ENCODE measurements at regions not wholly inside any gene's neighbourhood (a gene's known extent, or its start where the extent isn't known, plus 50 kb on each side); places are given as distances from the start of the nearest gene placed in this dataset.
"Not testable (repeated sequence)": the region's sequence is repeated elsewhere in the genome, so short reads cannot be mapped to it uniquely, and the experiment has no call there.

- H3K36me3 Mint-ChIP-seq, result no peaks in the 10 kb centered on the region
- no peak overlapping the region for H3K4me3 Mint-ChIP-seq
- ATAC-seq (no peak), DNase-seq (ENCODE audit: low spot score in 2 of 2) (no peak)
- no peaks in the 10 kb centered on the region for H3K4me1 Mint-ChIP-seq
- no peaks in the 10 kb centered on the region for H3K9me3 Mint-ChIP-seq
- no peak overlapping the region for H3K27ac Mint-ChIP-seq
Measured at GRCh38 chr15:62506217-62506805, 341.2 kb upstream of the C2CD4B start.

GRCh38 chr15:62509395-62509958, 344.4 kb upstream of the C2CD4B start:
- H3K27ac Mint-ChIP-seq, result no peak overlapping the region
- no peaks in the 10 kb centered on the region for H3K4me1 Mint-ChIP-seq
- DNase-seq (ENCODE audit: low spot score in 2 of 2), result no peak
- no peaks in the 10 kb centered on the region for H3K36me3 Mint-ChIP-seq
- no peak for ATAC-seq
- no peak overlapping the region for H3K4me3 Mint-ChIP-seq
- H3K9me3 Mint-ChIP-seq, result no peaks in the 10 kb centered on the region

- no peak for DNase-seq (ENCODE audit: low spot score in 2 of 2)
- Mint-ChIP-seq H3K36me3 (no peaks in the 10 kb centered on the region), H3K4me1 (no peaks in the 10 kb centered on the region), H3K4me3 (no peak overlapping the region), H3K9me3 (no peaks in the 10 kb centered on the region), H3K27ac (no peak overlapping the region)
- ATAC-seq, result no peak
Measured at GRCh38 chr15:62510791-62511190, 345.7 kb upstream of the C2CD4B start.

GRCh38 chr15:62512904-62513303, 347.8 kb upstream of the C2CD4B start:
- ATAC-seq (no peak), DNase-seq (ENCODE audit: low spot score in 2 of 2) (no peak)
- Mint-ChIP-seq H3K36me3 (no peaks in the 10 kb centered on the region), H3K4me3 (no peak overlapping the region), H3K4me1 (no peaks in the 10 kb centered on the region), H3K9me3 (no peaks in the 10 kb centered on the region), H3K27ac (no peak overlapping the region)

- no peaks in the 10 kb centered on the region for H3K9me3 Mint-ChIP-seq
- H3K36me3 Mint-ChIP-seq, result no peaks in the 10 kb centered on the region
- ATAC-seq, result no peak
- H3K4me1 Mint-ChIP-seq, result no peaks in the 10 kb centered on the region
- no peak overlapping the region for H3K27ac Mint-ChIP-seq
- no peak for DNase-seq (ENCODE audit: low spot score in 2 of 2)
- H3K4me3 Mint-ChIP-seq, result no peak overlapping the region
Measured at GRCh38 chr15:62513893-62514292, 348.8 kb upstream of the C2CD4B start.

GRCh38 chr15:62515696-62516395, 350.8 kb upstream of the C2CD4B start:
- Mint-ChIP-seq H3K4me3 (no peak overlapping the region), H3K4me1 (no peaks in the 10 kb centered on the region), H3K9me3 (no peaks in the 10 kb centered on the region), H3K27ac (no peak overlapping the region), H3K36me3 (no peaks in the 10 kb centered on the region)
- DNase-seq (ENCODE audit: low spot score in 2 of 2) (no peak), ATAC-seq (no peak)

- no peaks in the 10 kb centered on the region for H3K9me3 Mint-ChIP-seq
- H3K27ac Mint-ChIP-seq, result no peak overlapping the region
- no peak overlapping the region for H3K4me3 Mint-ChIP-seq
- H3K36me3 Mint-ChIP-seq, result no peaks in the 10 kb centered on the region
- no peak for DNase-seq (ENCODE audit: low spot score in 2 of 2)
- no peaks in the 10 kb centered on the region for H3K4me1 Mint-ChIP-seq
- no peak for ATAC-seq
Measured at GRCh38 chr15:62517541-62517940, 352.5 kb upstream of the C2CD4B start.

- ATAC-seq; H3K9me3 Mint-ChIP-seq; H3K4me1 Mint-ChIP-seq; DNase-seq (ENCODE audit: low spot score in 2 of 2); H3K36me3 Mint-ChIP-seq; H3K27ac Mint-ChIP-seq; H3K4me3 Mint-ChIP-seq: not testable (repeated sequence)
Measured at GRCh38 chr15:62518666-62519065, 353.6 kb upstream of the C2CD4B start.

GRCh38 chr15:62519900-62520299, 354.8 kb upstream of the C2CD4B start:
- no peaks in the 10 kb centered on the region for H3K4me1 Mint-ChIP-seq
- no peak overlapping the region for H3K27ac Mint-ChIP-seq
- no peak for DNase-seq (ENCODE audit: low spot score in 2 of 2)
- H3K4me3 Mint-ChIP-seq, result no peak overlapping the region
- no peaks in the 10 kb centered on the region for H3K36me3 Mint-ChIP-seq
- H3K9me3 Mint-ChIP-seq, result no peaks in the 10 kb centered on the region
- ATAC-seq, result peak; percentile 60

GRCh38 chr15:62520887-62521286, 355.8 kb upstream of the C2CD4B start:
- Mint-ChIP-seq H3K27ac (no peak overlapping the region), H3K4me3 (no peak overlapping the region), H3K4me1 (no peaks in the 10 kb centered on the region), H3K36me3 (no peaks in the 10 kb centered on the region), H3K9me3 (no peaks in the 10 kb centered on the region)
- ATAC-seq (no peak), DNase-seq (ENCODE audit: low spot score in 2 of 2) (no peak)

GRCh38 chr15:62521396-62521795, 356.3 kb upstream of the C2CD4B start:
- no peak for ATAC-seq
- no peak overlapping the region for H3K4me3 Mint-ChIP-seq
- no peaks in the 10 kb centered on the region for H3K4me1 Mint-ChIP-seq
- no peaks in the 10 kb centered on the region for H3K36me3 Mint-ChIP-seq
- no peak for DNase-seq (ENCODE audit: low spot score in 2 of 2)
- H3K27ac Mint-ChIP-seq, result no peak overlapping the region
- H3K9me3 Mint-ChIP-seq, result no peaks in the 10 kb centered on the region

GRCh38 chr15:62524848-62525247, 359.8 kb upstream of the C2CD4B start:
- no peaks in the 10 kb centered on the region for H3K4me1 Mint-ChIP-seq
- H3K27ac Mint-ChIP-seq, result no peak overlapping the region
- no peak overlapping the region for H3K4me3 Mint-ChIP-seq
- no peak for ATAC-seq
- DNase-seq (ENCODE audit: low spot score in 2 of 2), result no peak
- no peaks in the 10 kb centered on the region for H3K9me3 Mint-ChIP-seq
- no peaks in the 10 kb centered on the region for H3K36me3 Mint-ChIP-seq

GRCh38 chr15:62527387-62527786, 362.3 kb upstream of the C2CD4B start:
- no peak for DNase-seq (ENCODE audit: low spot score in 2 of 2)
- no peaks in the 10 kb centered on the region for H3K9me3 Mint-ChIP-seq
- H3K27ac Mint-ChIP-seq, result no peak overlapping the region
- H3K36me3 Mint-ChIP-seq, result no peaks in the 10 kb centered on the region
- no peak overlapping the region for H3K4me3 Mint-ChIP-seq
- H3K4me1 Mint-ChIP-seq, result no peaks in the 10 kb centered on the region
- no peak for ATAC-seq

- H3K36me3 Mint-ChIP-seq, result no peaks in the 10 kb centered on the region
- no peak overlapping the region for H3K4me3 Mint-ChIP-seq
- H3K9me3 Mint-ChIP-seq, result no peaks in the 10 kb centered on the region
- DNase-seq (ENCODE audit: low spot score in 2 of 2), result no peak
- H3K4me1 Mint-ChIP-seq, result no peaks in the 10 kb centered on the region
- H3K27ac Mint-ChIP-seq, result no peak overlapping the region
- ATAC-seq, result no peak
Measured at GRCh38 chr15:62528505-62528904, 363.4 kb upstream of the C2CD4B start.

- ATAC-seq, result no peak
Measured at GRCh38 chr15:62532367-62532766, 367.3 kb upstream of the C2CD4B start.

GRCh38 chr15:62533687-62534086, 368.6 kb upstream of the C2CD4B start:
- H3K9me3 Mint-ChIP-seq, result no peaks in the 10 kb centered on the region
- DNase-seq (ENCODE audit: low spot score in 2 of 2), result no peak
- ATAC-seq, result no peak
- no peaks in the 10 kb centered on the region for H3K4me1 Mint-ChIP-seq
- H3K4me3 Mint-ChIP-seq, result no peak overlapping the region
- no peaks in the 10 kb centered on the region for H3K36me3 Mint-ChIP-seq
- no peak overlapping the region for H3K27ac Mint-ChIP-seq

More at GRCh38 chr15:62532367-62532766, 367.3 kb upstream of the C2CD4B start:
- Mint-ChIP-seq H3K27ac (no peak overlapping the region), H3K4me1 (no peaks in the 10 kb centered on the region), H3K4me3 (no peak overlapping the region), H3K9me3 (no peaks in the 10 kb centered on the region), H3K36me3 (no peaks in the 10 kb centered on the region)
- no peak for DNase-seq (ENCODE audit: low spot score in 2 of 2)

Data from stimulated activated effector memory CD8-positive, alpha-beta T cell treated with anti-CD3 and anti-CD28 coated beads, Interleukin-12 subunit alpha, Interleukin-12 subunit beta, amount 100 ng/mL, for 72 hours (primary cell).